ENCODE measurements at regions not wholly inside any gene's neighbourhood (a gene's known extent, or its start where the extent isn't known, plus 50 kb on each side); places are given as distances from the start of the nearest gene placed in this dataset.

DNA sequence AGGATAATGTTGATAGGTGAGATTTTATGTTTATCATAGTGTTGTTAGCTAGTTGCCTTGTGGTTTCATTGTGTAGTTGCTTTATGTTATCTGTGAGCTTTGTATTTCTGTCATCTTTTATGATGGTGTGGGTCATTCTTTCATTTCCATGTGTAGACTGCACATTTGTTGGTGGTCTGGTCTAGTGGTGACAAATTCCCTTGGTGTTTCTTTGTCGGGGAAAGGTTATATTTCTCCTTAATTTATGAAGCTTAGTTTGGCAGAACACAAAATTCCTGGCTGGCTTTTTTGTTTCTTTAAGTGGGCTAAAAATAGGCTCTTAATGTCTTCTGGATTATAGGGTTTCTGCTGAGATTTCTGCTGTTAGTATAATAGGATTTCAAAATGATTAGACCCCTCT lies 347.2 kb upstream of the ADAMTS5 start:
- DNase-seq (ENCODE audit: low read depth in 1 of 2, low spot score in 1 of 2): no peak

DNA sequence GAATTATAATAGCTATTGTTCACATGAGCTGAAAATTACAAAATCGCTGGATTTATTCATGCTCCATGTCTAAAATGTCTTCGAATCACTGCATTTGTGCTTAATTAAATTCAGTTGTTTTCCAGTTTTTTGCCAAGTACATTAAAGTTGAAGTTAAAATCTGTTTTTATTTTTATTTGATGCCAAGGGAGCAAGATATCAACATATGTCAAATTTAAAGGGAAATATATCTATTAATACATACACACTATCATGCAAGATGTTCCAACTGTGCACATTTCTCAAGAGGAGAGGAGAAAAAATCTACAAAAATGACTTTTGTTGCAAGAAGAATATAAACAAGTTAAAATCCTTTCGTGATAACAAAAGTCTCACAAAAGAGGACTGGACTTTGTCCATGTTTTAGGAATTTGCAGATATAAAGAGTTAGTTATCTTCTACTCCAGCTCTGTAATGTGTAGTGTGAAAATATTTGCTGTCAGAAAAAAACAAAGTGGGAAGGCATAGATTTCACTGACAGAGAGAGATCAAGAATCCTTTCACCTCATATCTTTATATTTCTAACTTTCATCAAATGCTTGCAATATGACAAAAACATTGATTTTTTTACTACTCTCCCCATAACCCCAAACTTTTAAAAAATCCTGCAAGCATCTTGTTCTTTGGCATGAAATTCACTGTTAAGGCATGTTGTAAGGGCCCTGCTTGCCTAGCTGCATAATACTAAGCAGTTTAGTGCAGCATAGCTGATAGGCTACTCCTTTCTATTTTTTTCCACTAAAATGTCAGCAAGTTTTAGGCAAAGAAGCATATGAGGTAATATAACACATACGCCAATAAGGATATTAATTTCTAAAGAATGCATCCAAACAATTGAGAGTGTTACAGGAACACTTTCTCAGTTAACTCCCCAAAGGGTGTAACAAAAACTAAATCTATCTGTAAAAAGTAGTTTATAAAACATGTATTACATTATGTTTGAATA lies 340.2 kb upstream of the ADAMTS5 start:
- DNase-seq (ENCODE audit: low read depth in 1 of 2, low spot score in 1 of 2): no peak

DNA sequence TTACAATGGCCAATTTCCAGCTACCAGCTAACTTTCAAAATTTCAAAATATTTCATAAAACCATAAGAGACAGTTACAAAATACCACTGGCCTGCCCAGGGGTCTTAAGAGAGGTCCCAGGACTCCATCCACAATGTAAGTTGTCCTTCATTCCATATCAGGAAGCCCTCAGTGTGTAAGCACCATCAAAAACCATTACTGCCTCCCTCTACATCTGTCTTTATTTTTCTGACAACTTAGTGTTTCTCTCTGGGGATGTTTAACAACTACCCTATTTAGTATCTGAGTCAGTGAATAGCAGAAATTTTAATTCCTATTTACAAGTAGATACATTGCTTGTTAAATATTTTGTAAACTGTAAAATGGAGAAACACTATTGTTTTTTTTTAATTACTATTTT lies 339.3 kb upstream of the ADAMTS5 start:
- DNase-seq (ENCODE audit: low read depth in 1 of 2, low spot score in 1 of 2): no peak

DNA sequence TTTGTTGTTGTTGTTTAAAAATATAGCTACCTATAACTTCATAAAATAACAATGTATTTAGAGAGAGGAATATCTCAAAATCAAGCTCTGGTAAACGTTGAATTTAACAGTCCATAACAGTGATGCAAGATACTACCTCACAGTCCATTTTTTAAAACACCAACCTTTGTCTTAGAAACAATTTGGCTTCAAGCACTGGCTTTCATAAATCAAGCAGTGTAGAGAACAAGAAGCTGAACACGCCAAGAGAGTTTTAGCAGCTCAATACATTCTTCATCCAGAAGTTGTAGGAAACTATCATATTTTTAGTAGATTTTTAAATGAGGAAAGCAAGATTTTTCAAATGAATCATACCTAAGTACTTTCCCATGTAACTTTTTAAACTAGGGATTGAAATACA lies 334.3 kb upstream of the ADAMTS5 start:
- DNase-seq (ENCODE audit: low read depth in 1 of 2, low spot score in 1 of 2): no peak

DNA sequence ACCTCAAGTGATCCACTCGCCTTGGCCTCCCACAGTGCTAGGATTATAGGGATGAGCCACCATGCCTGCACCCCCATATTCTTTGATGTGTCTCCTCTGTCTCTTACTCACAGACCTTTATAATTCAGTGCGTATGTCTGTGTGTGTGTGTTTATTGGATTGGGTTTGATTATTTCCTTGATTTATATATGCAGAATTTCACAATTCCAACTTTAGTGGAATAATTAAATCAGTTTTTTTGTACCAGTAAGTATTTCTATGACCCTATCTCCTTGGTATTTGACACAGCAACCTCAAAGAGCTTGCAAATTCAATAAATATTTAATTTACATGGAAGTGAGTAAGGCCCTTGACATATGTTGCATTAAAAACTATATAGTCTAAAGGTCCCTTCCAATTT lies 333.9 kb upstream of the ADAMTS5 start:
- no peak for DNase-seq (ENCODE audit: low read depth in 1 of 2, low spot score in 1 of 2)

DNA sequence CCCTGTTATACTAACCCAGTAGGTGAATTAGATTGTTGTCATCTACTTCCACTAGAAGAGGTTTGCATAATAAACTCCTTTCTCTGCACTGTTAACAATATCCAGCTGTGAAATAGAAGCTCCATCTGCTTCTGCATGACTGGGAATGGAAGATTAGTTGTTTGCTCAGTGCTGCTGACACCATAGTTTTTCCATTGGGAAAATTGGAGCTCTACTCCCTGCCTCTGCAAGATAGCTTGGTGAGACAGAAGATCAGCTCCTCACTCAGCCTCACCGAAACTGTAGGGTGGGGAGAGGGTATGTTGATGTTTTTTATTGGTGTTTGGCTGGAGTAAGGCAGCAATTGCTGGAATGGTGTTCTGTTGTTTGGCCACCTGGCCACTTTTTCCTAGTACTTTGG lies 331.6 kb upstream of the ADAMTS5 start:
- no peak for DNase-seq (ENCODE audit: low read depth in 1 of 2, low spot score in 1 of 2)

DNA sequence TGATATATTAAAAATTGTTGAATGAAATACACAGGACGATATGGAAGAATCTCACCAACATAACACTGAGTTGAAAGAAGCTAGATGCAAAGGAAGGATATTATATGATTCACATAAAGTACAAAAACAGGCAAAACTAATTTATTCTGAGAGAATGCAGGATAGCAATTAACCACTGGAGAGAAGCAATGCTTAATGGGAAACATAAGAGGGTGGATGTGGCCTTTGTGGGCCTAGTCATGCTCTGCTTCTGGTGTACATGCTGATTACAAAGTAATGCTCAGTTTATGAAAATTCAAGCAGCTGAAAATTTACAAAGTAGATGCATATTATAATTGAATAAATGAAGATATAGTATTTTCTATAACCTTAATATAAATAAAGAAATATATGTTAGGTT lies 326.4 kb upstream of the ADAMTS5 start:
- no peak for DNase-seq (ENCODE audit: low read depth in 1 of 2, low spot score in 1 of 2)

DNA sequence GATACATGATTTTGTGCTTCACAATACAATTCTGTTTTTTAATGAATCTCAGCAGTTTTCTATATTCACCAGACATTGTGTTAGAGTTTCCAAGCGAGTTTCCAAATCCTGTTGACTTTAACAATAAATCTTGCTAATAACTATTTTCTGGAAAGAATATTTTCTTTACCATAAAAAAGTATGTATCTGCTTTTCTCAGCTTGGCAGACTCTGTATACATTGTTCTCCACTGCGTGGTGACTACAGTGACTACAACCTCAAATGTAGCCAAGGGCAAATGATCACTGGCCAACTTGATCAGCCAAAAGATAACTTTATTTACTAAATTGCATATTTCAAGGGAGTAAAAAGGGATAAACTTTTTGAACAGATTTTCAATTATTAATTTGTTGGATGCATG lies 325.9 kb upstream of the ADAMTS5 start:
- DNase-seq (ENCODE audit: low read depth in 1 of 2, low spot score in 1 of 2): no peak

DNA sequence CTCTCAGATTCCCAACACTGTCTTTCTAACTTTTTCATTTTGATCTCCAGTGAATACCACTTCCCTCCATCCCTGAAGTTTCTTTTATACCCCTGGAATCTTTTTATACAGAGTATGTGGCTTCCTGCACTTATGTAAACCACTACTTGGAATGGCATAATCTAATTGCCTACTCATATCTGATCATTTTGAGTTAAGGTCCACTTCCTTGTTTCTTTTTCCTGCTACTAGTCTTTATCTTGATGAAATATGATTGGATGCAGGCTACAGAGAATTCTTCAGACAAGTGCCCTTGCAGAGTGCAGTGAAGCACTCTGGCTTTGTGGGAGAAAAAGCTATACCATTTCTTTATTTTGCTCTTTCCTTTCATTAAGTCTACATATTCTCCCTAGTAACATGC lies 325.3 kb upstream of the ADAMTS5 start:
- DNase-seq (ENCODE audit: low read depth in 1 of 2, low spot score in 1 of 2): no peak

DNA sequence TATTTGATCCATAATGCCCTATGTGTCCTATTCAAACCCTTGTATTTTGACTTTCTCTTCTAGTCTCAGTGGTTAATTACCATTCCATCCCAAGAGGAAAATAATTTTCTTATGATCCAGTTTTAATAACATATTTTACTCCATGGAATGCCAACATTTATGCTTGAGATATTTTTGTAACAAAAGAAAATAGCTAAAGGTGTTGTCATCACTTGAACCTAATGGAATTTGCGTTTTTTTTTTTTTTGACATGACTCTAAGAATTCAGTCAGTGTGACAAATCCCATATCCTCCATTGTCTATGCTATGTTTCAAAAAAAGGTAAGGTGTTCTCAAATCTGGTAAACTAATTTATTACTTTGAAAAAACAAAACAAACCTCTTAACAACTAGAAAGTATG lies 324.1 kb upstream of the ADAMTS5 start:
- DNase-seq (ENCODE audit: low read depth in 1 of 2, low spot score in 1 of 2): no peak

DNA sequence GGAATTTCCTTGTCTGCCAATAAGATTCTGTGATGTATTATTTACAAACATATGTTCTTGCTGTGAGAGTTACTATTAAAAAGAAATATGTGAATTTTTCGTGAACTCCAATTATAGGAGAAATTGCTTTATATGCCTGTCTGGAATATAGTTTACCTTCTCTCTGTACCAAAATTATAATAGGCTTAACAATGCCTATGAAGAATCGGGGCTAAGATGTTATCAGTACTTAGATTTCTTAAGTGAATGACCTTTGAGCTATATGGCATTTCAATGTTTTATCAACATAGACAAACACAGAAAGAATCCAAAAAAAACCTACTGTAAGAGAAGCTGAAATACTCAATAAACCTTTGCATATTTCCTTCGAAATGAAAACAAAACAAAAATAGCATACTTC lies 323.1 kb upstream of the ADAMTS5 start:
- no peak for DNase-seq (ENCODE audit: low read depth in 1 of 2, low spot score in 1 of 2)

DNA sequence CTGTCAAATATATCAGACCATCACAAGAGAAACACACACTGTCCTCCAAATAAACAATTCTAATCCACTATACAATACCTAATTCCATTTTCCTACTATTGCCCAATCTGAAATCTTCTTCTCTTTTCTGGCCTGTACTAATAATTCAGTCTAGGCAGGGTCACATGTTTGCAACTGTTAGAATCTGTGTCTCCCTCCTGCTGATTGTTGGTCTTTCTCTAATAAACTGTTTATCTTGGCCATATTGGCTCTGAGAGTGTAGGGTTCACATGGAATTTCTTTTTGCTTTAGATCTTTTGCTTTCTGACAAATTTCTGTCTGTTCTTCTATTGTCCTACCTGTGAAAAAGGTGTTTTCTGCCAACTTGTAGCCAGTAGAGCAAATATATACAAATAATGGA lies 319.9 kb upstream of the ADAMTS5 start:
- no peak for DNase-seq (ENCODE audit: low read depth in 1 of 2, low spot score in 1 of 2)

DNA sequence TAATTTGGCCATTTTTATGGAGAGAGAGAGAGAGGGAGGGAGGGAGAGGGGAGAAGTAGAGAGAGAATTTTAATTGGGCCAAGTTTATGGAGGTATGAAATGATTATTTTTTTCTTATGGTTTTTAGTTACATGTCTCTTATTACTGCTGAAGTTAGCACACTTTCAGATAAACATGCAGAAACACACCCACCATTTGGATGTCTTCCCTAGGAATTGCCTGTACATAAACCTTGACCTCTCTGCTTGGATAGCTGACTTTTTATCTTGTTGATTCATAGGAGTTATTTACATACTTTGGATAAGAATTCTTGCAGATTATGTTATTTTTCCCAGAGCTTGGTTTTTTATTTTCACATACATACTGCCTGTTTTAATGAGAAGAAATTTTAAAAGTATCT lies 310.2 kb upstream of the ADAMTS5 start:
- DNase-seq (ENCODE audit: low read depth in 1 of 2, low spot score in 1 of 2): no peak

DNA sequence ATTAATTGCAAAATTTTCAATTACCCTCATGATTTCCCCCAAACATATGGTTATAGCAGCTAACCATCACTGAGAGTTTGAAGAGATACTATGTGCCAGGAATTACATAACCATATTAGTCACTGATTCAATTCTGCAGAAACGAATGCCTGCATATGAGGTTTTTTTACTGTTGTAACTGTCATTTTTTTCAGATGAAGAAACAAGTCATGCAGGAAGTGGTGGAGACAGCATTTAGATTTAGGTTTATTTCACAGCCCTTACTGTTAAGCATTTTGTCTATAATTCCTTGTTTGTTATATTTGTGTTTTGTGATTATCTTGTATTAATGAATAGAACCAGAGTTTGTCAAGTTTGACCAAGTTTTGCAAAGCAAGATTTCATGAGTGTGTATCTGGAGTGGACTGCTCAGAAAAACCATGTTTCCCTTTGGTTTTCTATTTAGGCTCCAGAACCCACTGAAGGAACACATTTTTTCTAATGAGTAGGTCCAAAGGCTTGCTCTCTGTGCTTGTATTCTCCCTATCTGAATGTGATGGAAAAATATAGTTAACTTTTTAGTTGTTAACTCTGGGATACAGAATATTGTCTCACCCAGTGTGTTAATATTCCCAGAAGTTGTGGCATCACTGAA lies 308.5 kb upstream of the ADAMTS5 start:
- DNase-seq (ENCODE audit: low read depth in 1 of 2, low spot score in 1 of 2): no peak

DNA sequence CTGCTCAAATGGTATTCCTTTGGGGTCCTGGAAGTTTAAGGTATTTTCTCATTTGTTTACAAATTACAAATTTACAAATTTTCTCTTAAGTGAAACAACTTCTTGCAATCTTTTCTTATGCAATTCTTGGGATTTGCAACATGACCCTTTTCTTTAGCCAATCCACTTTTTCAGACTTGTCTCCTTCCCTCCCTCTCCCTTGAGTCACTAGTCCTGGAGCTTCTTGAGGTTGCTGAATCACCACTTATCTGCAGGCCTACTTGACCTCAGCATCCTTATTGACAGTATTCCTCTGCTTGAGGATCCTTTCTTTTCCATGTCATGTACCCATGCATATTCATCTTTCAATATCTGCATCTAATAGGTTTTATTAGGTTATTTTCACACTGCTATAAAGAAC lies 302.8 kb upstream of the ADAMTS5 start:
- DNase-seq (ENCODE audit: low read depth in 1 of 2, low spot score in 1 of 2): no peak

DNA sequence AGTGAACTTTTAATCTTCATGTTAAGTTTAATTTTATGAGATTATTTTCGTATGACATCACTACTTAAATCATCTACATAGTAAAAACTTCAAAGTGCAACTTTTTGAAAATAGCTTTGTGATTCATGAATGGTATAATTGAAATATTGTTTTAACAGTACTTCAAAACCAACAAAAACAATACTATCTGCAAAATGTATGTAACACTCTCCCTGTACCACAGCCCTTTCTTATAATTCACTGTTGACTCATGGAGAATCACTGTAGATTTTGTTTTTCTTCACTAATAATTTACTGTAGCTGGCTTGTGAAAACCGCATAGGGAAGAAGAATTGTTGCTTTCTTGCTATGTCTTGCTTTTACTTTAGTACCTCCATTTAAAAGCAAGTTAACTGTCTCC lies 301.4 kb upstream of the ADAMTS5 start:
- DNase-seq (ENCODE audit: low read depth in 1 of 2, low spot score in 1 of 2): no peak

DNA sequence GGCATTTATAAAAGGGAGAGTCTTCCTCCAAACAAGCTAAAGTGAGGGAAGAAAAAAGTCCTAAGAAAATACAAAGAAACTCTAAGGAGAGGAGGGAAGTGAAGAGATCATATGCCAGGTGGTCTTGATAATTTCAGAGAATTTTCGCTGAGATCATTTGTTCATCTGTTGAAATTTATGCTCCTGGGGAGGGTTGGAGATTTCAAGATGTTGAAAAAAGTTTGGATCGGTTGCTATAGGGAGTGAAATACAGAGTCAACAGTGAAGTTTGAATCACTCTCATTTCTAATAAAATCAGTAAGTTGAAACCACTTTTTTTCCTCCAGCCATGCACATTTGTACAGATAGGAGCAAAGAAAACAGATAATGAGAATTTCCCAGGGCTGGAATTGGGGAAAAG lies 299.1 kb upstream of the ADAMTS5 start:
- no peak for DNase-seq (ENCODE audit: low read depth in 1 of 2, low spot score in 1 of 2)

DNA sequence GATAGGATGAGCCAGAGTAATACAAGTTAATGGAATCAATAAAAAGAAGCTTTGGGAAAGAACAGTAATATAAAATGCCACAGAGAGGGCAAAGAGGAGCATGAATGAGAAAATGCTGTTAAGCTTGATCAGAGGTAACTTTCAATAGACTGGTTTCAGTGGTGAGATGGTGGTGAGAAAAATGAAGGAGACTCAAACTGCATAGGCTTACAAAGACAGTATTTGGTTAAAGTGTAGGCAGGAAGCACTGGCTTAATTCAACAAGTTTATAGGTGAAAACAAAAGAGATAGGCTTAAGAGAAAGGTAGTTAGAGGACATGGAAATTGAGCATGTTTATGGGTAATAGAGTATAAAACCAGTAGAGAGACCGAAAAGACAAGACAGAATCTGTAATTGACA lies 298.6 kb upstream of the ADAMTS5 start:
- DNase-seq (ENCODE audit: low read depth in 1 of 2, low spot score in 1 of 2): no peak

DNA sequence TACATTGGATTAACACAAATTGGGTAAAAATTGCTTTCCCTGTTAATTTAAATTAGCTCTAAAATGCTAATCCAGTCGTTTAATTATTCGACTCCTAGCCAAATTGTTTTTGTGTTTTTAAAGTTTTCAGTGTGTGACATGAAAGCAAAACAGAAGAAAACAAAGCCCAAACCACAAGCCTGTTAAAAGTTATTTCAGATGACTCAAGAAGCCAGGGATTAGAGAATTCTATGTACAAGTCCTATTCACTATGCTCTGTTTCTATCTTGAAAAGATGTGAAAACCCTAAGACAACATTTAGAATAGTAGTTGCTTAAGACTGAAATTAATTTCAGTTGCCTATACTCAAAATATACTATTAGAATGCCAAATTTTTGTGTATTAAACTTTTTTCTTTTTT lies 294.8 kb upstream of the ADAMTS5 start:
- DNase-seq (ENCODE audit: low read depth in 1 of 2, low spot score in 1 of 2): no peak

DNA sequence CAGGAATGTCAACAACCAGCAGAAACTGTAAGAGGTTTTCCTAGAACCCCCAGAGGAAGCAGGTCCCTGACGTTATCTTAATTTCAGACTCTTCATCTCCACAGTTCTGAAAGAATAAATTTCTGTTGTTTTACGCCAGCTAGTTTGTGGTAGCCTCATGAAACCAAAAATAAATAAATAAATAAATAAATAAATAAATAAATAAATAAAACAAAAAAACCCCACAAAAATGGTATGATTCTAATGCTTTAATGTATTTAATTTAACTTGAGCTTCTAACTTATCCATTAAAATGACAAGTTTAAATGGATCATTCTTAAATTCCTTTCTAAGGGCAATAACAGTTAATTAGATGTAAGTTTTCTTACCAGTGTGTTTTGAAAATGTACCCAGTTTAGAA lies 293.8 kb upstream of the ADAMTS5 start:
- no peak for DNase-seq (ENCODE audit: low read depth in 1 of 2, low spot score in 1 of 2)

DNA sequence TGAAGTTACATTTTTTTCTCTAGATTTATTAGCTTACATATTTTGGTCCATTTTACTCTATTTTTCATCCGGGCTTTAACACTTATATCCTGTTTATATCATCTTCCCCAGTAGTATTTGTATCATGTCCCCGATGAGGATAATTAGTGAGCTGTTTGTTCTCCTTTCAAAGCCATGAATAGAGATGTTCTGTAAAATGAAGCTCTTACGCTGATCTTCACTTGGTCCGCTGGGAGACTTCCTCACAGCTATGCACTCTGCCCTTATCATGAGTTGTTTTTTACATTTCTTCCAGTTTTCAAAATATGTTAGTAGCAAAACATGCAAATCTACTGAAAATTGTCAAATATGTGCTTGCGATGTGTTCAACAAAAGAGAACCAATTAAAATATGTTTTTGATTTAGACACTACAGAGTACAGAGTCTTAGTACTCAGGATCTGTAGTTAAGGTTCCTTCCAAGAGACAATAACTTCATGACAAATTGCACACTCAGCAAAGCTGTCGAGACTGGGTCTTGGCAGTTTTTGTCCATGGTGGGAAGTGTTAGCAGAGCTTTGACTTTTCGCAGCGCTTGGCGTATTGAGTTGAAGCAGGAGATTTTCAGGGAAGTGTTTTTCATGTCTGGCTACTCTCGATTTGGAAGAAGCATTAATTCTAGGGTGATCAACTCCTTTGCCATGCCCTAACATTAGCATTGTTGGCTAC lies 292.0 kb upstream of the ADAMTS5 start:
- no peak for DNase-seq (ENCODE audit: low read depth in 1 of 2, low spot score in 1 of 2)

DNA sequence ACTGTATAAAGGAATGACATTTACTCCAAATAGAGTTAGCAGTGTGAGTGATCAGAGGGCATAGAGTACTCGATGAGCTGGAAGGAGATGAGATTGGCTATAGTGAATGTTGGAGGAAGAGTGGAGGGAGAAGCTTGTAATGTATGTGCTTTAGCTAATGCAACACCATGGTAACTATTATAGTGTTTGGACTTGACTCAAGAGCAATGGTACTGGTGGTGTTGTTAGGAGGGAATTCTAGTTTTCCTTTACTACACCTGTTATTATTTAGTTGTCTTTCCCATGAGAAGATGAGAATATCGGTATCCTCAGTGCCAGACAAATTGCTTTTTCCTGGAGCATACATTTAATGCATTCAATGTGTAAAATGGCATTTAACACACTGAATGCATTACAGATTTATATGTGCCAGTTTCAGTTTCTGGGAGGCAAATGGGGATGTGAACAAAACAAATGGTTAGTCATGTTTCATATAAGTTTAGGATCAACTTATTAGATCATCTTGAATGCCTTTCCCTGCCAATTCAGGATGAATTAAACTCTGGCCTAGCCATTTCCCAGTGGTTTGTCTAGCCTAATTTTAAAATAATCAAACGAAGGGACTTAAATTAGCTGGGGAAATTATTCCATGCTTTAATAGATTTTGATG lies 291.1 kb upstream of the ADAMTS5 start:
- DNase-seq (ENCODE audit: low read depth in 1 of 2, low spot score in 1 of 2): no peak
